ENCODE measurements at regions not wholly inside any gene's neighbourhood (a gene's known extent, or its start where the extent isn't known, plus 50 kb on each side); places are given as distances from the start of the nearest gene placed in this dataset.

DNA sequence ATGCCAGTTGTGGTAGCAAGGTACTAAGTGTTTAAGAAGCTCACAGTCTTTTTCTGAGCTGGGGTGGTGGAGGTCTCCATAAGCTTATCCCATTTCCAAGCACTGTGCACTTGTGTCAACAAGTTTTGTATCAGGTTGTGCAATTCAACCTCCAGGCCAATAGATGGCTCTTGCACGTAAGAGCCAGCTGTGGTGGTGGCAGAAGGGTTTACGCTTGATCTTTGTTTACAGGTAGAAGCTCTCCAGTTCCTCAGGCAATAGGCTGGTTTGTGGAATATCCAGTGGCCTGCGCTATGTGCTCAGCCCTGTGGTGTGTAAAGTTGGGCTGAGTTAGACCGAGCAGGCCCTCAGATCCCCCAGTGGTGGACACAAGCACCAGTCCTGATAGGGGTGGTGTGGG, 89.7 kb upstream of the CNTNAP5 start:
- no peak for ATAC-seq
- TF ChIP-seq, protein P1, sequence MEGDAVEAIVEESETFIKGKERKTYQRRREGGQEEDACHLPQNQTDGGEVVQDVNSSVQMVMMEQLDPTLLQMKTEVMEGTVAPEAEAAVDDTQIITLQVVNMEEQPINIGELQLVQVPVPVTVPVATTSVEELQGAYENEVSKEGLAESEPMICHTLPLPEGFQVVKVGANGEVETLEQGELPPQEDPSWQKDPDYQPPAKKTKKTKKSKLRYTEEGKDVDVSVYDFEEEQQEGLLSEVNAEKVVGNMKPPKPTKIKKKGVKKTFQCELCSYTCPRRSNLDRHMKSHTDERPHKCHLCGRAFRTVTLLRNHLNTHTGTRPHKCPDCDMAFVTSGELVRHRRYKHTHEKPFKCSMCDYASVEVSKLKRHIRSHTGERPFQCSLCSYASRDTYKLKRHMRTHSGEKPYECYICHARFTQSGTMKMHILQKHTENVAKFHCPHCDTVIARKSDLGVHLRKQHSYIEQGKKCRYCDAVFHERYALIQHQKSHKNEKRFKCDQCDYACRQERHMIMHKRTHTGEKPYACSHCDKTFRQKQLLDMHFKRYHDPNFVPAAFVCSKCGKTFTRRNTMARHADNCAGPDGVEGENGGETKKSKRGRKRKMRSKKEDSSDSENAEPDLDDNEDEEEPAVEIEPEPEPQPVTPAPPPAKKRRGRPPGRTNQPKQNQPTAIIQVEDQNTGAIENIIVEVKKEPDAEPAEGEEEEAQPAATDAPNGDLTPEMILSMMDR (IDR thresholded peaks at IDR 0.05), result no peak

DNA sequence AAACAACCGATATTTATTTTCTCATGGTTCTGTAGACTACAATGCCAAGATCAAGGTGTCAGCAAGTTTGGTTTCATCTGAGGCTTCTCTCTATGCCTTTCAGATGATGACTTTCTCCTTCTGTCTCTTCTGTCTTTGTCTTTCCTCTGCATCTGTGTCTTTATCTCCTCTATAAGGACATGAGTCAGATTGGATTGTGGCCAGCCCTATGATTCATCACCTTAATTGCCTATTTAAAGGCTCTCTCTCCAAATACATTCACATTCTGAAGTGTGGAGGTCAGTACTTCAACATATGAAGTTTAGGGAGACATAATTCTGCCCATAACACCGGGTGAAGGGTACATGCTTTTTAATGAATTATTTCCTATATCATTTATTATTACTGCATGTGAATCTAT, 71.2 kb upstream of the CNTNAP5 start:
- TF ChIP-seq, protein P1 (IDR thresholded peaks at IDR 0.05), result no peak
- no peak for ATAC-seq
- H3K27ac ChIP-seq, result no peak overlapping the region
- no peaks in the 10 kb centered on the region for H3K9me3 ChIP-seq
- H3K36me3 ChIP-seq, result no peaks in the 10 kb centered on the region
- intact Hi-C loops (cut with DNase I), result no loop called here
- H3K27me3 ChIP-seq, result no peaks in the 10 kb centered on the region
- no peak for DNase-seq
- H3K4me1 ChIP-seq, result no peaks in the 10 kb centered on the region
- H3K4me3 ChIP-seq, result no peak overlapping the region

More for the DNA sequence above, 89.7 kb upstream of the CNTNAP5 start:
- no peaks in the 10 kb centered on the region for H3K36me3 ChIP-seq
- intact Hi-C loops (cut with DNase I), result no loop called here
- DNase-seq, result no peak
- H3K4me3 ChIP-seq, result no peak overlapping the region
- no peaks in the 10 kb centered on the region for H3K4me1 ChIP-seq
- no peak overlapping the region for H3K27ac ChIP-seq
- H3K9me3 ChIP-seq, result peaks cover 0 to 3% of the 10 kb centered on the region in 2 donors
- no peaks in the 10 kb centered on the region for H3K27me3 ChIP-seq

DNA sequence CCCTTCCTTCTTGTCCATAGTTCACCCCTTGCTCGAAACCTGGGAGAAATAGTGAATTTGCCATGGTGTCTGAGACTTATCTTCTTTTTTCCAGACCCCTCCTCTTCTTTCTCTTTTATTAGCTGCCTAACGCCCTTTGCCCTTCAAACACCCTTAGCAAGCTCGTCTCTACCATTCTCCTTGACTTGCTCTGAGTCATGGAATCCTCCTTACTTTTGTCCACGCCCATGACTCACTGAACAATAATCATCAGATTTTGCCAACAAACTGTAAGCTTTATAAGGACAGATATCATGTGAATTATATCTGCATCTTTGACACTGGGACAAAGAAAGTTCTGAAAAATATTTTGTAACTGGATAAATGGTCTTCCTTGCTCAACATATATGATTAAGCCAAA, 67.1 kb upstream of the CNTNAP5 start:
- DNase-seq (no peak), ATAC-seq (no peak)
- Histone ChIP-seq H3K36me3 (no peaks in the 10 kb centered on the region), H3K4me3 (no peak overlapping the region), H3K27me3 (no peaks in the 10 kb centered on the region), H3K4me1 (no peaks in the 10 kb centered on the region), H3K27ac (no peak overlapping the region), H3K9me3 (peaks cover 0 to 18% of the 10 kb centered on the region in 2 donors)
- TF ChIP-seq, protein P1 (IDR thresholded peaks at IDR 0.05), result no peak
- intact Hi-C loops (cut with DNase I), result no loop called here

- no peaks in the 10 kb centered on the region for H3K27me3 ChIP-seq
- TF ChIP-seq, protein P1 (IDR thresholded peaks at IDR 0.05), result no peak
- DNase-seq (no peak), ATAC-seq (no peak)
- intact Hi-C loops (cut with DNase I), result no loop called here
- H3K27ac ChIP-seq, result no peak overlapping the region
- H3K9me3 ChIP-seq, result peaks cover 0 to 18% of the 10 kb centered on the region in 2 donors
- H3K4me1 ChIP-seq, result no peaks in the 10 kb centered on the region
- H3K4me3 ChIP-seq, result no peak overlapping the region
- no peaks in the 10 kb centered on the region for H3K36me3 ChIP-seq
Measured at GRCh38 chr2:123961576-123961975, 63.5 kb upstream of the CNTNAP5 start.

- no peak overlapping the region for H3K4me3 ChIP-seq
- ATAC-seq (no peak), DNase-seq (no peak)
- no peaks in the 10 kb centered on the region for H3K9me3 ChIP-seq
- TF ChIP-seq, protein P1 (IDR thresholded peaks at IDR 0.05), result no peak
- no peaks in the 10 kb centered on the region for H3K36me3 ChIP-seq
- intact Hi-C loops (cut with DNase I), result no loop called here
- H3K27ac ChIP-seq, result no peak overlapping the region
- no peaks in the 10 kb centered on the region for H3K4me1 ChIP-seq
- no peaks in the 10 kb centered on the region for H3K27me3 ChIP-seq
Measured at GRCh38 chr2:123971564-123972318, 53.3 kb upstream of the CNTNAP5 start.

All from left lung (tissue), 4 donors.